PFSK-1 (cell line): ENCODE measurements at regions not wholly inside any gene's neighbourhood (a gene's known extent, or its start where the extent isn't known, plus 50 kb on each side); places are given as distances from the start of the nearest gene placed in this dataset.

Source experiments
- FOXP2 ChIP-seq: optimal IDR thresholded peaks from 2 replicates; pipeline ENCODE3; 2011; ENCODE audit warnings: borderline replicate concordance, control low read depth, inconsistent platforms; ENCODE audit not compliant: insufficient read depth; ENCODE audit errors: extremely low read length, extremely low read depth
- POLR2AphosphoS5 ChIP-seq: IDR thresholded peaks from 2 replicates; pipeline ENCODE4 v1.6.1; 2012; ENCODE audit warnings: low read depth, mild to moderate bottlenecking, control low read depth, low read length, moderate library complexity
- REST ChIP-seq, 2 experiments: IDR thresholded peaks; 2 replicates each; pipeline versions ENCODE4 v1.6.1 to v1.8.0; 2011 to 2012; ENCODE audit warnings: low read depth in 2 of 2, low read length in 2 of 2, control low read depth in 1 of 2, inconsistent platforms in 1 of 2, mild to moderate bottlenecking in 1 of 2, moderate library complexity in 1 of 2; ENCODE audit not compliant: insufficient read depth in 1 of 2
- SIN3A ChIP-seq: IDR thresholded peaks from 2 replicates; pipeline ENCODE4 v1.6.1; 2012; ENCODE audit warnings: mild to moderate bottlenecking, low read length, moderate library complexity, borderline replicate concordance; ENCODE audit not compliant: insufficient read depth
- TAF1 ChIP-seq: IDR thresholded peaks from 2 replicates; pipeline ENCODE4 v1.6.1; 2012; ENCODE audit warnings: low read length, control low read depth, borderline replicate concordance; ENCODE audit not compliant: insufficient read depth

DNA sequence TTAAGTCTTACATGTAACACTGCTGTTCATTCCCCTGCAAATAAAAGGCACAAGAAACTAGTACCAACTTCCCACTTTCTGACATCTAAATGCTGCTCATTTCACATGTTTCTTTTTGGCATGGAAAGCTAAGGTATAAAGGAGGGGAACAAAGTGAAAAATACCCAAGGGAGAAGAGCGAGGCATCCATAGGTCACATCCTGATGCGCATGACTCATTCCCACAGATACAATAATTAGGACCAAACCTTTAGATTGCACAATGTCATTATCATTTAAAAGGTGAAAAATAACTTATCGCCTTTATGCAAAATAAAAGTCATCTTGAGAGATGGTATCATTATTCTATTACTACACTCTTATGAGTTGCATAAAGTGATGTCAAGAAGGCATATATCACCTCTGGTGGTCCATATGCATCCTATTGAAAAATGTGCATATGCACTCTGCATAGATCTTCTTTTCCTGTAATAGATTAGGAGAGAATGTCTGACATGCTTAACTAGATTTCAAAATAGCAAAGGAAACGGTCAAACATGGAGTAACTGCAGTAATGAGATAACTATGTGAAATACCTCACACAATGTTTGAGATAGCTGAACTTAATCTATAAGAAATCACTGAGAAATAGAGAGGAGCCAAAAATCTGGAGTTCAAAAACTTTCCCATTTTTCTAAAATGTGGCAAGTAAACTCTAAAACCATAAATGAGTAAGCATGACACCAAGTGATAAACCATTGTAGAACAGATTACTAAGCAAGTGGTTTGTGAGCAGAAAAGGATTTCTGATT is 382.5 kb upstream of the TMTC1 start:
- TF ChIP-seq POLR2AphosphoS5, result no peak
- no peak for TF ChIP-seq REST (IDR thresholded peaks at IDR 0.05; ENCODE audit: insufficient read depth in 1 of 2, low read depth in 2 of 2, low read length in 2 of 2)
- TF ChIP-seq SIN3A, result no peak
- TF ChIP-seq TAF1, result no peak
- no peak for TF ChIP-seq FOXP2
